ENCODE measurements at regions not wholly inside any gene's neighbourhood (a gene's known extent, or its start where the extent isn't known, plus 50 kb on each side); places are given as distances from the start of the nearest gene placed in this dataset.

DNA sequence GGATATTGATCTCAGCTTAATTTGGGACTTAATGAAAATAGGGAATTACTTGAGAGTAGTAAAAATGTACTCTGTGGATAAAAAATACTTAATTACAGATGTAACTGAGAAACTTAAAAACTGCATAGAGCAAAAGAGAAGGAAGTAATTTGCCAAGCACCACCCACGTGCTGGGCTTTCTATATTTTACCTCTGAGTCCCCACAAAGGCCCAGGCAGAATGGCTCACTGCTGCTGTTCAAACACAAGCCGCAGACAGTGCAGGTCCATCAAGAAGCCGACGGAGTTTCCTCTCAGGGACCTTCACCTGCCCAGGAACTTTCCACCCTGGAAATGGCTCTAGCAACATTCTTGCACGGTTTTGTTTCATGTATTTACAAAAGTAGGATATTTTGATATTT lies 77.2 kb upstream of the TRPM1 start:
- in situ Hi-C loops (cut with MboI; ENCODE audit: low sequenced_read_pairs) = no loop called here

DNA sequence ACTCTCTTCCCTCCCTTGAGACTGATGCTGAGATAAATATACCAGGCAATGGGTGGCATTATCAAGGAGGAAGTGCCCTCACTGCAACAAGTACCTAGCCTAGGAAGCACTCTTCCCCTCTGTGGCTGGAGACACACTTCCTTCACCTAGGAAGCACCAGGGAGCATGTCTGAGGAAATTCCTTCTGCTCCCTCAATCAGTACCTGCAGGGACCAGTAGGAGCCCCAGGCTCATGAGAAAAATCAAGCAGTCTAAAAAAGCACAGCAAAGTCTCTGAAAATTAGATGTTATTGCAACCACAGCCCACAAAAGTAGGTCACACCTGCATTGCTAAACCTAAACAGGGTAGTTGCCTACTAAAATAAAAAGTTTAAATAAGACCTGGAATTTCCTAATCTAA lies 78.2 kb upstream of the TRPM1 start:
- in situ Hi-C loops (cut with MboI; ENCODE audit: low sequenced_read_pairs) = no loop called here

DNA sequence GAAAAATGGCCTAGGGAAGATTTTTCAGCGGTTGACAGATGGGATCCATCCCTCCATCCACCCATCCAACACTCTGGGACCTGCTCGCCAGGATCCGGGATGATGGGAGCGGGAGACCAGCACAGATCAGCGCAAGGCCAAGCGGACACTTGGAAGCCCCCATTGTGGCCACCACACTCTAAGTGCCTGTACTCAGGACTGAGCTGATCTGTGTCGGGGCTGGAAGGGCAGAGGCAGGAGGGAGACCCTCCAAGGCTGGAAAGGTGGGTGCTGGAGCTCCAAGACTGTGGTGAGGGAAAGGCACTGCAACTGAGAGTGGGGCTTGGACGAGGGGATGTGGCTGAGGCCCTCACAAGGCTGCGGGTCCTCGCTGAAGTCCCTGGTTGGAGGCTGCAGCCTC lies 91.8 kb upstream of the TRPM1 start:
- in situ Hi-C loops (cut with MboI; ENCODE audit: low sequenced_read_pairs) = loop anchor here (5.0 kb wide), 1 partner anchor 294 kb away; no protein-coding TSS in a partner anchor

- in situ Hi-C loops (cut with MboI; ENCODE audit: low sequenced_read_pairs) = no loop called here
Observed at GRCh38 chr15:31195871-31196270, 94.3 kb upstream of the TRPM1 start.

DNA sequence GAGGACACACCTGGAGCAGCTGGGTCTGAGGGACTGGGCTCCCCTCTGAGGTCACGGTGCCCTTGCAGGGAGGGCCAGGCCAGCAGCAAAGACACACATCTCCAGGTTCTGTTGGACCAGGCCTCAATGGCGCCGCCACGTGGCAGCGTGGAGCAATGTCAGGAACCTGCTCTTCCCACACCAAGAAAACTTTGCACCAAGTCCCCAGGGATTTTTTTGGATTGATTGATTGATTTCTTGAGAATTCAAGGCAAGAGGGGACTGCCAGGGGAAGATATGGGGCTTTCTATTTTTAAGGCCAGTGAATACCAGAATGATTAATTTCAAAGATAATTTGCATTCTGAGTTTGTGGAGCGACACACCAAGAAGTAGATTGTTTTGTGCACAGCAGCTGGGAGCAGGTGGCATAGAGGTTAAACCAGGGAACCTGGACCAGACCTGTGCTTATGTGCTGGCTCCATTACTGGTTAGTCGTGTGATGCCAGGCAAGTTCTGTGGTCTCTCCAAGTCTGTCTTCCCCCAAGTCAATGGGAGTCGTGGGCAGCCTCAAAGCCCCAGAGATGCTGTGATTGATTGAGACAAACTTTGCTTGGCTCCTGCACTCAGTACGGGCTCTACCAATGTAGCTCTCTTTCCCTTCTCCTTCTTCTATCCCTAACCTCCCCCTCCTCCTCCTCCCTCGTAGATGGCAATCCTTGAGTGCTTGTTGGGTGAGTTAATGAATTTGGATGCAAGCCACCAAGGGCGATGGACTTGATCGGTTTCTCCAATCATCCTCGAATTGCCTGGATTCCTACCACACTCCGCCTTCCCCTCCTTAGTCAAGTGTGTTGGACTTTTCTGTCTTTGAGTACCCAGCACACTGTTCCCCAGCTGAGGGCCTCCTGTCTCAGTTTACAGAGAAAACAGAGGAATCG lies 96.2 kb upstream of the TRPM1 start:
- in situ Hi-C loops (cut with MboI; ENCODE audit: low sequenced_read_pairs) = no loop called here

DNA sequence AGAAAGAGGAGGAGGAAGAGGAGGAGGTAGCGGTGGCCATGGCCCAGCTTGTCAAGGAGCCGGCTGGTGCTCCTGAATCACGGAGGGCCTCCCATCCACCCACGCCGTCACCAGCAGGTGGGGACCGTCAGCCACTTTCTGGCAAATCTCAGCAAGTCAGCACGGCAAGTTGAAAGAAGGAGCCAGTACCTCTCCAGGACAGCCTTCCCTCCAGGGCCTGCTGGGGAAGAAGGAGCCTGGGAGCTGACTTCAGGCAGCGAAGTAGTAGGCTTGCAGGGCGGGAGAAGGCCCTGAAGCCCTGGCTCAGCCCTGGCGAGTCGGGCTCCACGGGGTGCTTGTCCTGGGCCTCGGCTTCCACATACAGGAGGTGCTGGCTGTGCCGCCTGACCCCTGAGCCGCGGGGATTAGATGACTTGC lies 99.2 kb upstream of the TRPM1 start:
- in situ Hi-C loops (cut with MboI; ENCODE audit: low sequenced_read_pairs) = loop anchor here (10.0 to 25.0 kb wide), 2 partner anchors 134 to 237 kb away; no protein-coding TSS in a partner anchor

- in situ Hi-C loops (cut with MboI; ENCODE audit: low sequenced_read_pairs) = loop anchor here (10.0 to 25.0 kb wide), 2 partner anchors 132 to 234 kb away; no protein-coding TSS in a partner anchor
Observed at GRCh38 chr15:31202953-31203352, 101.4 kb upstream of the TRPM1 start.

- in situ Hi-C loops (cut with MboI; ENCODE audit: low sequenced_read_pairs) = loop anchor here (10.0 to 25.0 kb wide), 2 partner anchors 131 to 233 kb away; no protein-coding TSS in a partner anchor
Observed at GRCh38 chr15:31203999-31204398, 102.5 kb upstream of the TRPM1 start.

DNA sequence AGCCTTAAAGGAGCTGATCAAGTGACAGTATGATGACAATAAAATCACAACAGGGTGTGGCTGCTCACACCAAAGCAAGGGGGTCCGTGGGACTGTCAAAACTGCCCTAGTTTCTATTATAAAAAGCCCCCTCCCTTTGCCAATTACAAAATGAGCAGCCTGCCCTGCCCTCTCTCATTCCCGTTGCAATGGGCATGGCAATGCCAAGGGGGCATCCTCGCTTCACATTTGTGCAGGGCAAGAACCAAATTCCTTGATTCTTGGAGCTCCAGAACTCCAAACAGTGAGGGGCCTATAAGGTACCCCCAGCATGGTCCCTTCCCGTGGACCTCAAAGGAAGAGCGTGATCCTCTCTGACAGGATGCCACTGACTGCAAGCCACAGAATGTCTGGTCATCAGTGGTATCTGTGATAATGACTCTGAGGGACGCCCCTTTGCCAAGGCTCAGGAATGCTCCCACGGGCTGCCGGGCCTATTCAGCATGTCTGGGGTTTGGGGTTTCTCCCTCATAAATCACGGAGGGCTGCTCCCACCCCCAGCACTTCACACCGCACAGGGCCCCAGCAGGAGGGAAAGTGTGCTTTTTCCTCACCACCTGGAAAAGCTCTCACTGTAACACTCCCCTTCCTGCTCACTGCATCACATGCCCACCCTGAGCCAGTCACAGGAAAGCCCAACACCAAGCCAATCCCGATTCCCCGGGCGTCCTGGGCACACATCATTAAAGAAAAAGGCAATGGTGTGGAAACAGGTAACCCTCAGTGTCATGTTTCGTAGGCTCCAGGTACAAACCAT lies 105.1 kb upstream of the TRPM1 start:
- in situ Hi-C loops (cut with MboI; ENCODE audit: low sequenced_read_pairs) = loop anchor here (10.0 to 25.0 kb wide), 2 partner anchors 128 to 231 kb away; no protein-coding TSS in a partner anchor

DNA sequence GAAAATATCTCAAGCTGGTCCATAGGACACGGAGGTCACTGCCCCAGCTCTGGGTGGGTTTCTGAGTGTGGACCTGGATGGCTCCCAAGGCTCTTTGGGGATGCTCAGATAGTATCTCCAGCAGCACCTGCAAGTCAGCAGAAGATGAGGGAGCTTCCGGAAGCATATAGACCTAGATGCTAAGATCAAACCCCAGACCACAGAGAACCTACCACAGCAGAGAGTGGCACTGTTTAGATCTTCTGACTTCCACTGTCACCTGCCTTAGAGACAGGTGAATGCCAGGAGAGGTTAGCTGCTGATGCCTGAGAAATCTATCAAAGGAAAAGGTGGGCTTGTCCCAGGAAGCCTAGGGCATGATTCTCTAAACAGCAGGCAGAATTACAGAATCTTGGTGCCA lies 105.7 kb upstream of the TRPM1 start:
- in situ Hi-C loops (cut with MboI; ENCODE audit: low sequenced_read_pairs) = loop anchor here (10.0 to 25.0 kb wide), 2 partner anchors 128 to 230 kb away; no protein-coding TSS in a partner anchor

- in situ Hi-C loops (cut with MboI; ENCODE audit: low sequenced_read_pairs) = loop anchor here (10.0 to 25.0 kb wide), 2 partner anchors 127 to 229 kb away; no protein-coding TSS in a partner anchor
Observed at GRCh38 chr15:31207861-31208260, 106.3 kb upstream of the TRPM1 start.

- in situ Hi-C loops (cut with MboI; ENCODE audit: low sequenced_read_pairs) = loop anchor here (10.0 to 25.0 kb wide), 2 partner anchors 126 to 228 kb away; no protein-coding TSS in a partner anchor
Observed at GRCh38 chr15:31208817-31209216, 107.3 kb upstream of the TRPM1 start.

GRCh38 chr15:31211353-31211752 lies 109.8 kb upstream of the TRPM1 start:
- in situ Hi-C loops (cut with MboI; ENCODE audit: low sequenced_read_pairs) = loop anchor here (25.0 kb wide), 1 partner anchor 226 kb away; no protein-coding TSS in a partner anchor

DNA sequence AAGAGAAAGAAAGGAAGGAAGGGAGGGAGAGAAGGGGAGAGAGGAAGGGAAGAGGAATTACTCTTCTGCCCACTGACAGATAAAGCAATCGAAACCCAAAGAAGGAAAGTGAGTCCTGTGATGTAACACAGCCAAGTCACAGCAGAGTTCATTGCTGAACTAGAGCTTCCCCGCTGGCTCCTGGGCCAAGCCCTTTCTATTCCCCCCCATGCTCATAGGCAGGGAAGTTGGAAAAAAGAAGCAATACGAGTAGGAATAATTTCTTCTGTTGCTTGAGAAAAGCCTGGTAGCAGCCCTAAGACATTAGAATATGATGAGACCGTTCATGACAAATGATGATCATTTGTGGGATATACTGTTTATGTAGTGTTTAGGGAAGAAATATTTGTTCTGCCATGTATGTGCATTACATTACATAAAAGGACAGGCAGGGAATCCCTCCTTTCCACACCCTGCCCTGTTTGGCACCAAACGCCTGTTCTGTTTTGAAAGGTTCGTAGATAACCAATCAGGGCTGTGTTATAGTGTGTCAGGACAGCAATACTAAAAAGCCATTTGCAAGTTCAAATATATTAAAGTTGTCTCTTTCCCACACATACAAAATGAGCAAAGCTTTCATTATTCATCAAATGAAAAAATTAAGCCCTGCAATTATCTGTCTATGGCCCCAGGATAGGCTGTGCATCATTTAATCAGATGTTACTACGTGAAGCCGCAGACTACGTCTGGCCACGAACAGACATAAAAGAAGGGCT lies 111.0 kb upstream of the TRPM1 start:
- in situ Hi-C loops (cut with MboI; ENCODE audit: low sequenced_read_pairs) = loop anchor here (25.0 kb wide), 1 partner anchor 225 kb away; no protein-coding TSS in a partner anchor

DNA sequence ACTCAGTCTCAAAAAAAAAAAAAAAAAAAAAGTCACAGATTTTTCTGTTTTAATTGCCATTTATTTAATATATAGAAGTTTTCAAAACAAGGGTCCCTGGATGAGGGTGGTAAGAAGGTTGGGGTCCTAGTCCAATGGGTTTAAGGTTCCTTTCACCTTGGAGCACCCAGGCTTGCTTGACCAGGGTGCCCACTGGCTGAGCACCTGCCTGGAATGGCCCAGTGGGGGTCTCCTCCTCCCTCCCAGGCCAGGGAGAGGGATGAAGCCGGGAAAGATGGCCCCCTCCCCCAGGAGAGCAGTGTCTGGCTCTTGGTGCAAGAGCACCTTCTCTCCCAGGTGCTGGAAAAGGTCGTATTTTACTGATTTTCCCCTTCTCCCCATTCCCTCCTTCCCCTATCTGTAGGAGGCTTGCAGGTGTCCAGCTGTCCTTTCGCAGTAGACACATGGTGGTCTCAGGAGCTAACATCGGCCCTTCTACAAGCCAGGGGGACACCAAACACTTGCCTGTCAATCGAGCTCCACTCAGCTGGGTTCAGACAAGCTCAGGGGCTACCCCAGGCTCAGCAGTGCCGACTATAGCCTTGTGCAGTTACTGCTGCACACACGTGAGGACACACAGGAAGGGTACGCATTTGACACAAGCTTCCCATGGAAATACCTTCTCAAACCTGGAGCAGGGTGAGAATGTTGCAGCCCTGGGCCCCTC lies 112.3 kb upstream of the KLF13 start:
- in situ Hi-C loops (cut with MboI; ENCODE audit: low sequenced_read_pairs) = loop anchor here (25.0 kb wide), 1 partner anchor 223 kb away; no protein-coding TSS in a partner anchor

GRCh38 chr15:31214864-31215489 lies 111.7 kb upstream of the KLF13 start:
- in situ Hi-C loops (cut with MboI; ENCODE audit: low sequenced_read_pairs) = loop anchor here (25.0 kb wide), 1 partner anchor 222 kb away; no protein-coding TSS in a partner anchor

DNA sequence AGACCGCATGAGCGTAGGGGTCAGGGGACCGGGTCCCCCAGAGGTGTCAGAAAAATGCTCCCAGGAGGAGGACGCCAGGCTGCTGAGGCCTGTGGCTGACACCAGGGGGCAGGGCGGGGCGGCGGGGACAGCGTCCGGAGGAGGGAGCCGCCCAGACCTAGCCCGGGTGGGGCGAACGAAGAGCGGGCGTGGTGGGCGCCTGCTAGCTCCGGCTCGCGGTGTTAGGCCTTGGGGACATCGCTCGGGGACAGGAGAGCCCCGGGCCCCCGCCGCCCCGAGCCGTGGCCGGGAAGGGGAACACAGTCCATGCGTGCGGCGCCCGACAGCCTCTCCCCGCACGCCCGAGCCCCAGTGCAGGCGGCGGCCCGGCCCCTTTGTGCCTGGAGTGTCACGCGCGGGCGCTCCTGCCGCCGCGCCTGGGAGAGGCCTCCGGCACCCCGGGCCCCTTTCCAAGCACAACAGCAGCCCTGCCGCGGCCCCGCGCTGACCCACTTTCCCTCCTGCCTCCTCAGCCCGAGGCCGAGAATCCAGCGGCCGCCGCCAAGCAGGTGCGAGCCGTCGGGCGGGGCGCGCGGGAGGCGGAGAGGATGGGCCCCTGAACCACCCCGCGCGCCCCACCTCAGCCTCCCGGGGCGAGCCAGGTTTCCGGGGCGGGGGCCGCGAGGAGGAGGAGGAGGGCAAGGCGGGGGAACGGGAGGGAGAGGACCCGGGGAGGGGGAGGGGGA lies 111.0 kb upstream of the KLF13 start:
- in situ Hi-C loops (cut with MboI; ENCODE audit: low sequenced_read_pairs) = loop anchor here (25.0 kb wide), 1 partner anchor 222 kb away; no protein-coding TSS in a partner anchor

- in situ Hi-C loops (cut with MboI; ENCODE audit: low sequenced_read_pairs) = loop anchor here (25.0 kb wide), 1 partner anchor 221 kb away; no protein-coding TSS in a partner anchor
Observed at GRCh38 chr15:31216215-31216911, 110.3 kb upstream of the KLF13 start.

Measured in HL-60/S4 (cell line).